ENCODE measurements at regions not wholly inside any gene's neighbourhood (a gene's known extent, or its start where the extent isn't known, plus 50 kb on each side); places are given as distances from the start of the nearest gene placed in this dataset.

DNA sequence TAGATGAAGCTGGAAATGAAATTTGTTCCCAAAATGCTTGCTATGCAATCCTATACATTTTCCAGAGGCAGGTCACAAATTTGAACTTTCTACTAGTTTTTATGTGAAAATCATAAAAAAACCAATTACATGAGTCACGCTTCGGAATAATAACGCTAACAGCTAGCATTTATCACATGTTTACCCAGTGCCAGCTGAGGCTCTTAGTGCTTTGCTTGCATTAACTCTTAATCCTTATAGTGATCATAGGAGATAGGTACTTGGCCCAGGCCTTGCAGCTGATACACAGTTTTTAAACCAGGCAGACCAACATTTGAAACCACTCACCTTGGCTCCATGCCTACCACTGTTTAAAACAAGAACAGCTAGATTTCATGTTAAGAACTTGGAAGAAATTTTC lies 131.8 kb upstream of the RAG2 start:
- DNase-seq (ENCODE audit: low spot score) = no peak

DNA sequence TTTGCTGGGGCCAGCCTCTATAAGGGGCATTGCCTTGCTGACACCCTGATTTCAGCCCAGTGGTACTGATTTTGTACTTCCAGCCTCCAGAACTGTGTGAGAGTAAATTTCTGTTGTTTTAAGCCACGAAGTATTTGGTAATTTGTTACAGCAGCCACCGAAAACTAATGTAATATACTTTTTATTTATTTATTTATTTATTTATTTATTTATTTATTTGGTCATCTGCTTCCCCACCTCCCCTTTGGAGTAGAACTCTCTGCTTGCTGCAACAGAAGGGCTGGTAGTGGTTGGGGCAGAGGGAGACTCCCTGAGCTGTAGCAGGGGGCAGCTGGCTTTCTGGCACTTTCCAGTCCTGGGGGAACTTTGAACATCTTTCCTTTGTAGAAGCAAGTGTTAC lies 128.4 kb upstream of the RAG2 start:
- DNase-seq (ENCODE audit: low spot score) = no peak

DNA sequence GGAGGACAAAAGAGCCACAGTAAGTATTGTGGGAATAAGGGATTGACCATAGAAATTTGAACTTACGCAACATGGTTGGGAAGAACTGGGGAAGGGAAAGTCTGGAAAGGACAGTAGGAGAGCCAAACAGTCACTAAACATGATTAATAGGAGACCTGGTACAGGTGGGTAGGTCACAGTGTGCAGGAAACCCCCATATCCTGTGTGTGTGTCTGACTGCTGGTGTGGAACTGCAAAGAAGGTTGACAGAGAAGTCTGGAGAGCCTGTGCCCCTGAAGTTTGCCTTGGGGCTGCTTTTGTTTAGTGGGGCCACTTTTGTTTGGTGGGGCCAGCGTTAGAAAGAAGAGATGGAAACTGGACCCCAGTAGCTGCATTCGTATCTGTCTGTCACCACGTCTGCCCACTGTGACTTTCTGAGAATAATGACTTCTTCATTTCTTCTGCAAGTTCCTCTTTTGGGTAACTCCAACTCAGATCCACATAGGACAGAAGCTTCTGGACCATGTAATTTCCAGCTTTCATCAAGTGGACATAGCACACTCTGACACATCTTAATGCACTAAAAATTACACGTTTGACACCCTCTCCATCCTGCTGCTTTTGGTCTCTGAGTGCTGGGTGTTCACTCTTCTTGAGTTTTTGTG lies 126.8 kb upstream of the RAG2 start:
- DNase-seq (ENCODE audit: low spot score) = no peak

DNA sequence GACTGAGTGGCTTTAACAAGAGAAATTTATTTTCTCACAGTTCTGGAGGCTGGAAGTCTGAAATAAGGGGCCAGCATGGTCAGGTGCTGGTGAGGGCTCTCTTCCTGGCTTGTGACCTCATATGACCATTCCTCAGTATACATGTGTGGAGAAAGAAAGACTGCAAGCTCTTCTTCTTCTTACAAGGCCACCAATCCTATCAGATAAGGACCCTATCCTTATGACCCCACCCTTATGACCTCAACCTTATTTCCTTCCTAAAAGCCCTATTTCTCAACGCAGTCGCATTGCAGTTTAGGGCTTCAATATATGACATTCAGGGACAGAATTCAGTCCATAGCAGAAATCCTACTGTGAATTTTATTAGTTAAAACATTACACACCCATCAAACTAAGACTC lies 124.4 kb upstream of the RAG2 start:
- no peak for DNase-seq (ENCODE audit: low spot score)

DNA sequence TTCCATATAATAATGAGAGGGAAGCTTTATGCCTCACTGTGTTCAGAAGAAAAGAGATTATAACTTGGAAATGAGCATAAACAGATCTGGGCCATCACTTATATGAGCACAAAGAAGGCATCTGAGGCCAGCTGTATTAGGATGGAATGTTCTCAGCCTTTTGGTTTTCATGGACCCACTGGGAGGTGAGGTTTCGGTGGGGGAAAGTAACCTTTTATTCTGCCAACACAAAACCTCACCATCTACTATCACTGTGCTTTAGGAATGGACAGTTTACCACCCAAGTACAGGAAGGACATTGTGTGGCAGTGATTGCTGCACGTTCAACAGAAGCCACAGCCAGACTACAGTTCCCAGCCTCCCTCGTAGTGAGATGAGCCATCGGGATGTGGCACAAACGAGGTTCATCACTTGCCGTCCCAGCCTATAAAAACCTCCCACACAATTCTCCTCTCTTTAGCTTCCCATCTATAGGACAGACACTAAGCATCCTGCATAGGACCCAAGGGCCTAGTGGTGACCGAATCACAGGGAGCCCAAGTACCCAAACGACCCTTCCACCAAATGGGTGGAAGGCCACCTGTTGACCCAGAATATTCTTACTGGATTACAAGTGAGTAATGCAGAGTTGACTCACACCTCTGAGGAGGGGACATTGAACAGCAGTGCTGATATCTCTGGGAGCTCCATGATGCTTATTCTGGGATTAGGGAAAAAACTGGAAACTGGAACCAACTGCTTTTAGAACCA lies 121.5 kb upstream of the RAG2 start:
- DNase-seq (ENCODE audit: low spot score) = no peak

DNA sequence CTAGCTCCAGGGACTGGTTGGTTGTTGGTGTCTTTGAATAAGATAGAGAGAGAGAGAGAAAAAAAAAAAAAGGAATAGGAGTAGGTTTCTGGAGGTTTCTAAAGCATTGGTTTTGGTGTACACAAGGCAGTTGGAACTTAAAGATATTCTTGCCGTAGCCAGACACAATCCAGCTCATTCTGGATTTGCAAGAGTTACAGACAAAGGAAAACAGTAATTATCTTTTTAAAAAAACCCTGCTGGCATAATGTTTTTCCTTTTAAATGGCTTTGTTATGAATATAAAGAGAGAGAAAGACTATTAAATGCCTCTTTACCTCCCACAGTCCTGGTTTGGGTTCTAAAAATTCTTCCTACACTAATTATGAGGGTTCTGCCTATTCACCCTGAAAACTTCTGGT lies 120.4 kb upstream of the RAG2 start:
- no peak for DNase-seq (ENCODE audit: low spot score)

DNA sequence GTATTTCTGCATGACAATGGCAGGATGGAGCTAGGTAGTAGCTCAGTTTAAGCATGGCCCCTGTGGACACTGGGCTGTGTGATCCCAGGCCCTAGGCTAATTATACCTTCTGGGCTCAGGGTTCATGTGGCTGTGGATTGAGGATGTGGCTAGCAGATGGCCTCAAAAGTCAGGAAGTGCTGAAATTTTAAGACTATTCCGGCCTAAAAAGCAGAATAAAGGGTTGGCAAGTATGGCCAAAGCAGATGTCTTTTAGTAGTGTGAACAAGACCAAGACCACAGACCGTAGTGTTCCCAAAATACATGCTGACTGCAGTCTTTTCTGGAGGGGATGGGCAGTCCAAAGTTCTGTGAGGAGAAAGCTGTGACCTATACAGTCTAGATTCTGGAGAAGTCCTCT lies 115.7 kb upstream of the RAG2 start:
- DNase-seq (ENCODE audit: low spot score) = peak; percentile 29

DNA sequence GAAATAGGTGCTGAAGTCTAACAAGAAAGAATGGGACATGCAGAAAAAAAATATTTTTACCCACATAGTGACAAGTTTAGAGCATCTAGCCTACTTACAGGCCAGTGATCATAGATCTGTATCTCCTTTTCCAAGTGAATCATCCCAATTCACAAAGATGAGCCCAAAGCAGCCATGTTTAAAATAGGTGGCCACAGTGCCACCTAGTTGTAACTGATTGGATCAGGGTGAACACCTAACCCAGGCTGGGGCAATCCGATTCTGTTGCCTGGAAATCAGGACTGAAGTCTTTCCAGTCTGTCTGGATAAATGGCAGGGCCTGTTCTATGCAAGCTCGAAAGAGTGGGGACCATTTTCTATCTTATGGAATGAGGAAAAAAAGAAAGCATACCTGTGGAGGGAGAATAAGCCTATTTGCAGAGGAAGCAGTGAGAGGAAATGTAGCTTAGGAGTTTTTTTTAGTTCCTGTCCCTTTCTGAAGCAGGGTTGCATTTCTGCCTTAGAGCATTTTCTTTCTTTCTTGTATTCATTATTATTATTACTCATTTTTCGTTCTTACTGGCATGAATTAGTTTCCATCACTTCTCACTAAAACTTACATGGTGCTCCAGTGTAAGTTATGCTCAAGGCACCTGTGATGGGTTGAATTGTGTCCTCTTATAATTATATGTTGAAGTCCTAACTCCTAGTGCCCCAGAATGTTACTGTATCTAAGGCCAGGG lies 113.2 kb upstream of the RAG2 start:
- no peak for DNase-seq (ENCODE audit: low spot score)
